Skeletal muscle tissue (tissue), 3 donors: ENCODE measurements at regions not wholly inside any gene's neighbourhood (a gene's known extent, or its start where the extent isn't known, plus 50 kb on each side); places are given as distances from the start of the nearest gene placed in this dataset.

Experiments used
- H3K27ac ChIP-seq: one replicate; pipeline ENCODE4 v1.7.0; 2013; ENCODE audit warnings: mild to moderate bottlenecking, low read depth, low read length, inconsistent platforms
- H3K27me3 ChIP-seq, 3 donors: one replicate each; pipeline ENCODE4 v1.7.0; 2013; ENCODE audit warnings: low read length in 3 of 3; ENCODE audit not compliant: control insufficient read depth in 3 of 3, insufficient read depth in 3 of 3
- H3K36me3 ChIP-seq, 3 donors: one replicate each; pipeline ENCODE4 v1.7.0; 2013; ENCODE audit warnings: low read length in 3 of 3; ENCODE audit not compliant: control insufficient read depth in 3 of 3, insufficient read depth in 3 of 3
- H3K4me1 ChIP-seq, 3 donors: one replicate each; pipeline ENCODE4 v1.7.0; 2013; ENCODE audit warnings: low read length in 3 of 3, mild to moderate bottlenecking in 3 of 3; ENCODE audit not compliant: control insufficient read depth in 3 of 3, insufficient read depth in 3 of 3
- H3K4me3 ChIP-seq, 3 donors: one replicate each; pipeline ENCODE4 v1.7.0; 2013; ENCODE audit warnings: low read length in 3 of 3
- H3K9ac ChIP-seq, 3 donors: one replicate each; pipeline ENCODE4 v1.7.0; 2013; ENCODE audit warnings: low read length in 3 of 3, mild to moderate bottlenecking in 3 of 3, moderate library complexity in 2 of 3, low read depth in 1 of 3
- H3K9me3 ChIP-seq, 3 donors: one replicate each; pipeline ENCODE4 v1.7.0; 2013; ENCODE audit warnings: low read length in 3 of 3; ENCODE audit not compliant: control insufficient read depth in 3 of 3
- donor health status: Osteomylitis.

DNA sequence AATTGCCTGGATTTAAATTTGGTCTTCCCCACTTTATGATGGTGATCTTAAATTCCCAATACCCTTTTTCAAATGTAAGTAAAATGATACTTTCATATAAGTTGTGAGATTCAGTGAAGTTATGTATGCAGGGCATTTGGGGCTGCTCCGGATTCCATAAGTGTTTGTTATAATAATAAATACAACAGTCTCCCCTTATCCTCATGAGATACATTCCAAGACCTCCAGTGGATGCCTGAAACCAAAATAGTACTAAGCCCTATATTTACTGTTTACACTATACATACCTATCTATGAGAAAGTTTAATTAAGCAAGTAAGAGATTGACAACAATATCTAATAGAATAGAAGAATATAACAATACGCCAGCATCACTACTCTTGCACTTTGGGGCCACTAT, 2237.8 kb downstream of the PCDH9 start:
- Histone ChIP-seq H3K4me3 (no peak overlapping the region), H3K36me3 (no peaks in the 10 kb centered on the region), H3K9me3 (no peaks in the 10 kb centered on the region), H3K27ac (no peak overlapping the region), H3K9ac (no peak overlapping the region), H3K4me1 (no peaks in the 10 kb centered on the region), H3K27me3 (no peaks in the 10 kb centered on the region)

DNA sequence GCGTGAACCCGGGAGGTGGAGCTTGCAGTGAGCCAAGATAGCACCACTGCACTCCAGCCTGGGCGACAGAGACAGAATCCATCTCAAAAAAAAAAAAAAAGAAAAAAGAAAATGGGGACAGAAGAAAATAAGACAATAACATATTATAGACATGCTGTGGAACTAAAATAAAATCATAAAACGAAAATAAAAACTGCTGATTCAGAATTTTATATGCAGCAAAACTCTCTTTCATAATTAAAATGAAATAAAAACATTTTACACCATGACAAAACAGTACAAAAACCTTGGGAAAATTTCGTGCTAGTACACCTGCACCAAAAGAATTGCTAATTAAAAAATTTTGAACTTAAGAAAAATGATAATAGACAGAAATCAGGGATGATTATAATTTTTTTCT, 2245.1 kb downstream of the PCDH9 start:
- Histone ChIP-seq H3K27ac (no peak overlapping the region), H3K9ac (no peak overlapping the region), H3K9me3 (peaks cover 0 to 2% (median 0%) of the 10 kb centered on the region in 3 donors), H3K4me1 (no peaks in the 10 kb centered on the region), H3K36me3 (no peaks in the 10 kb centered on the region), H3K27me3 (no peaks in the 10 kb centered on the region), H3K4me3 (no peak overlapping the region)

DNA sequence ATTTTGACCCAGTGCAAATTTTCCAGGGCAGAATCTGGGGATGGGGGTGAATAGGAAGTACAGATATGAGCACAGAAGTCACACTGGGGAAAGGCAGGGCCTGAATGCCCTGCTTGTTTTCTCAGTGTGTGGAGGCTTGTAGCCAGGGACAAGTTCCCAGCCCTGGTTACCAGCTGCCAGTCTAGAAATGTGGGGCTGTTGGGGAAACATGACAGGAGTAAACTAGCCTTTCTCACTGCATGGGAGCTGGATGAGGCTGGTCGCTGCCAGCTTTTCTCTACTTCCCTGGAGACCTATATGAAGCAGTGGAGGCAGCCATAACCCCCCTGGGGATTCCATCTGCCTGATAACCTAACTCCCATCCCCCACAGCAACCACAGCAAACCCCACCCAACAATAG, 2267.7 kb downstream of the PCDH9 start:
- Histone ChIP-seq H3K27ac (no peak overlapping the region), H3K4me1 (no peaks in the 10 kb centered on the region), H3K36me3 (no peaks in the 10 kb centered on the region), H3K9me3 (peaks cover 0 to 3% (median 0%) of the 10 kb centered on the region in 3 donors), H3K4me3 (no peak overlapping the region), H3K27me3 (no peaks in the 10 kb centered on the region), H3K9ac (no peak overlapping the region)

DNA sequence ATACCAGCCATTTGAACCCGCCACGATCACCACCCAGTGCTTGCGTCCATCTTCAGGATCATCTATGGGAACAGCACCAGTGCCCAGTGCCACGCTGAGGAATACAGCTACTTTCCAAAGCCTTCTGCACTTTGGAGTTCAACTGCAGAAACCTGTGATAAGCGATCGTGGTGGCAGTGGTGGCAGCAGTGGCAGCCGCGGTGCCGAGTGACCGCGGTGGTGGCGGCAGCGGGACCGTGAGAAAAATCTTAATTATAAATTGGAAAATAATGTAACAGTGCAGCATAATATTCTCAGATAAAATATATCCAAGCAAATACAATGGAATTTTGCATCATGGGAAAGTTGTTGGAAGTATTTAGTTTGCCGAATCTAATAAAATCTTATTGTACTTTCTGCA, 2270.9 kb downstream of the PCDH9 start:
- Histone ChIP-seq H3K4me3 (no peak overlapping the region), H3K9me3 (peaks cover 0 to 3% (median 0%) of the 10 kb centered on the region in 3 donors), H3K9ac (no peak overlapping the region), H3K27ac (no peak overlapping the region), H3K27me3 (no peaks in the 10 kb centered on the region), H3K4me1 (no peaks in the 10 kb centered on the region), H3K36me3 (no peaks in the 10 kb centered on the region)

DNA sequence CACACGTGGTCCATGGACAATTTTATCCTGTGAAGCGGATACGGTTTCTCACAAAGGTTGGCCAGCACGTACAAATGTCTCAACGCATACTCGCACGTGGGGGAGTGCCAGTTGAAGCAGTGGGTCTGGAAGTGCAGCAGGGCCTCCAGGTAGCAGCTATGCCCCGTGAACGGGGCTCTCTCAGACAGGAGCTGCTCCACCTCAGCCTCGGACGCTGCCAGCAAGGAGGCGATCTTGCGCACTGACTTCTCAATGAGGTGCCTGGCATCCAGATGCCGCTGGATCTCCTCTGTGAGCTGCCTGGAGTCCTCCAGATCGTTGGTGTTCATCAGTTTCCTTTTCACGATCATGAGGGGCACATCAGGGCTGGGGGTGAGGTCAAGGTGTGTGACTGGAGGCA, 2272.0 kb downstream of the PCDH9 start:
- Histone ChIP-seq H3K9ac (no peak overlapping the region), H3K9me3 (peaks cover 0 to 3% (median 0%) of the 10 kb centered on the region in 3 donors), H3K4me1 (no peaks in the 10 kb centered on the region), H3K4me3 (no peak overlapping the region), H3K27ac (no peak overlapping the region), H3K36me3 (no peaks in the 10 kb centered on the region), H3K27me3 (no peaks in the 10 kb centered on the region)

DNA sequence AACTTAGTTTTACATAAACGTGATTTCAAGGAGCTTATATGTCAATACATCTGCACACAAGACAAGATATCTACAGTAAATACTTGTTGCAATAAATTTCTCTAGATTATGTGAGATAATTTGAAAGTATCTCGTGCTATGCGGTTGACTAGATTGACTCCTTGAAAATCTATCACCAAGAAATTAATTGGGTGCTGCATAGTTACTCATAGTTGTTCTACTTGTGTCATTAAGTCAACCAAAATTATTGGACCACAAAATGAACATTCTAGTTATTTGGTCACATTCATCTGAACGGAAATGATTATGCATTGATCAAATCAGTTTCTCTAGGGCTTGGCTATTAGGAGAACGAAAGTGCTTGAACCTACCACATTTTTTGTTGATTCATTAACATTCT, 2291.5 kb downstream of the PCDH9 start:
- H3K4me1 ChIP-seq, result no peaks in the 10 kb centered on the region
- H3K27ac ChIP-seq, result no peak overlapping the region
- H3K9me3 ChIP-seq, result no peaks in the 10 kb centered on the region
- no peak overlapping the region for H3K9ac ChIP-seq
- no peaks in the 10 kb centered on the region for H3K27me3 ChIP-seq
- H3K36me3 ChIP-seq, result no peaks in the 10 kb centered on the region
- H3K4me3 ChIP-seq, result no peak overlapping the region

DNA sequence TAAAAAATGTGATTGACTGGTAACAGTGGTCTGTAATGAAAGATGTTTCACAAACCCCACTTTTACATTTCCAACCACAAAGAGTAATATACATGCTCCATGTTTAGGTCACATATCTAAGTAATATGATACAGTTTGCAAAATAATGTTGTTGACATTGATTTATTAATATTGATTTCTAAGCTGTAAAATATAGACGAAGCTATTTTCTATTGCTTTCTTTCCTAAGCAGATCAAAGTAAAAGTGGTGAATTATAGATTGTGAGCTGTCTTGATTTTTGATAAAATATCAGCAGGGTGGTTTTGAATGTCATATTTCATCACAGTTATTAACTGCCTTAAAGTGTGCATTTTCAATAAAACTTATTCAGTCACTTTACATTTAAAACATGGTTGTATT, 2292.8 kb downstream of the PCDH9 start:
- H3K27ac ChIP-seq, result no peak overlapping the region
- no peaks in the 10 kb centered on the region for H3K27me3 ChIP-seq
- no peaks in the 10 kb centered on the region for H3K36me3 ChIP-seq
- no peak overlapping the region for H3K4me3 ChIP-seq
- no peak overlapping the region for H3K9ac ChIP-seq
- H3K9me3 ChIP-seq, result no peaks in the 10 kb centered on the region
- no peaks in the 10 kb centered on the region for H3K4me1 ChIP-seq

DNA sequence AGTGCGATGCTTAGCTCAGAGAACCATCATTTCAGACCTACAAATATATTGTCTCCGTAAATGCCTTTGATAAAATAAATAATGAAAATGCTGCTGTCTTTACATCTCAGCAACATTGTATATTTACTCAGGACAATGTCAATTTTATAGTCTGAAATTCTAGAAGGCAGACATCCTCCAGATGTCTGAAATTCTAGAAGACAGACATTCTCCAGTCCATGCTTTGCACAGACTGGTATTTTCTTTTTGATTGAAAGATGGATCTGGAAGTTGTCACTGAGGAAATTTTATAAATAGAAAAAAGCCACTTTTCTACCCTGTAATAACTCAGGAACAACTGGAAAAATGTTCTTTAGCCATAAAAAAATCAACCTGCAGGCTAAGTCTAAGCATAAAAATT, 2293.3 kb downstream of the PCDH9 start:
- H3K4me1 ChIP-seq, result no peaks in the 10 kb centered on the region
- no peak overlapping the region for H3K9ac ChIP-seq
- H3K36me3 ChIP-seq, result no peaks in the 10 kb centered on the region
- H3K27ac ChIP-seq, result no peak overlapping the region
- H3K4me3 ChIP-seq, result no peak overlapping the region
- H3K9me3 ChIP-seq, result no peaks in the 10 kb centered on the region
- H3K27me3 ChIP-seq, result no peaks in the 10 kb centered on the region

DNA sequence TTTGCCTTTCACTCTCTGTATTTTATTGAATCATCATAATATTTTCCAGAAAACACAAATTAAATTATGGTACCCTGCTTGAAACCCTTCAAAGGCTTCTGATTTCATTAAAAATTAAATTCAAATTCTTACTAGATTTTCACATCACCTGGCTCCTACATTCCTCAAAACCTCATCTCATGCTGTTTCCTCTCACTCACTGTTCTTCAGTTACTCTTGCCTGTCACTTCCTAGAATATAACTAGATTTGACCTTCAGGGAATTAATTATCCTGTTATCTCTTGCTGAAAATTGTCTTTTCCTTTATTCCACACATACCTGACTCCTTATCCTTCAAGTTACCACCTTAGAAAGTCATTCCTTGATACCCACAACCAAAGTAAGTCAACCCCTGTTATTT, 2294.7 kb downstream of the PCDH9 start:
- Histone ChIP-seq H3K9me3 (no peaks in the 10 kb centered on the region), H3K36me3 (no peaks in the 10 kb centered on the region), H3K4me1 (no peaks in the 10 kb centered on the region), H3K9ac (no peak overlapping the region), H3K4me3 (no peak overlapping the region), H3K27me3 (no peaks in the 10 kb centered on the region), H3K27ac (no peak overlapping the region)

DNA sequence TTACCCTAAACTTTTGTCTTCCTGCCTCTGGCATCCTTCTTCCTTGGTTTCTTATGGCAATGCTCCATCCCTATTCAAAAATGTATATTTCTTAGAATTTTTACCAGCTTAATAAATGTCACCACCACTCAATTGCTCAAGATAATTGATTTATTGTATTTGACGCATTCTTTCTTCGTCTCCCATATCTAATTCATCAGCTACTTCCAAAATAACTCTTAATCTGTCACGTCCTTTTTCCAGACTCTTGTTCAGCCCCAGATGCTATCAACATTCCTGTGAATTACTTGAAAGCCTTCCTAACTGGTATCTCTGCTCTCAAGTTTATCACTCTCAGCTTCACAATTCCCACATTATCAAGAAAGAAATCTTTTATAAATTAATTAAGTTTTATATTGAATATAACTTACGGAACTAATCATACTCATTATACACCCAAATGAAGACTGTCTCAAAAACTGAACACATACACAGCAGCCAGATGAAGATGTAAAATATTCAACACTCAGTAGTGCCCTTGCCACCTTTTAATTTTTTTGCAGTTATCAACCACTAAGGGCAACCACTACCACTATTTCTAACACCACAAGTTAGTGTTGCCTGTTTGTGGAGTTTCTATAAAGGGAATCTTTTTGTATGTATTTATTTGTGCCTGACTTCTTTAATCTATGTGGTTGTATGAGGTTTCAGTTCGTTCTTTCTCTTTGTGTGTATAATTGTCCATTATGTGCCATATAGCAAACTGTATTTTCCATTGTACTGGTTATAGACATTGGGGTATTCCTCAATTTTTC, 2295.4 kb downstream of the PCDH9 start:
- Histone ChIP-seq H3K4me3 (no peak overlapping the region), H3K9ac (no peak overlapping the region), H3K27me3 (no peaks in the 10 kb centered on the region), H3K9me3 (no peaks in the 10 kb centered on the region), H3K4me1 (no peaks in the 10 kb centered on the region), H3K27ac (no peak overlapping the region), H3K36me3 (no peaks in the 10 kb centered on the region)
